Breast epithelium (tissue), 3 donors: ENCODE measurements at regions not wholly inside any gene's neighbourhood (a gene's known extent, or its start where the extent isn't known, plus 50 kb on each side); places are given as distances from the start of the nearest gene placed in this dataset.

Source experiments
- POLR2A ChIP-seq: fragments of 450-650 bp; IDR thresholded peaks from one replicate; pipeline ENCODE4 v1.6.1; 2016; ENCODE audit warnings: antibody characterized with exemption, mild to moderate bottlenecking, moderate library complexity
- POLR2AphosphoS5 ChIP-seq, 3 donors: sonication (generic); formaldehyde crosslinking; IDR thresholded peaks; one replicate each; pipeline ENCODE4 v1.6.1; 2017; ENCODE audit warnings: antibody characterized with exemption in 3 of 3
- TF ChIP-seq, protein P1 (sequence below), 3 donors: fragments of 450-650 bp; IDR thresholded peaks; one replicate each; pipeline ENCODE4 v1.5.1; 2016 to 2017; ENCODE audit warnings: antibody characterized with exemption in 3 of 3, mild to moderate bottlenecking in 3 of 3, moderate library complexity in 3 of 3

DNA sequence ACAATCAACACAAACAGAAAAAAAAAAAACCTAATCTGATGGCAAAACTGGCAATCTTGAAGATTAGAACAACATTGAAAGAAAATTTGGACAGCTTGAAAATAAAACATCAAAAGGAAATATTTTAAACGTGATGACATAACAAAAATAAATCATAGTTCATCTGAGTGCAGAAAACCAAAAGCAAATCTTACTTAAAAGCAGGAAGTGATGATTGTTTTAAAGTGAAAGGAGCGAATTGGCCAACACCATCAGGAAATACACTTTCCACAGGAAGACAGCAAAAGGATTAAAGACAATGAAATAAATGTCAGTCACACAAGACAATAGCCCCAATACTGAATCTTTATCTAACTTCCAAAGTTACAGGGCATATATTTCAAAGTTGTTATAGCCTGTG lies 696.5 kb upstream of the CHORDC1 start:
- TF ChIP-seq, protein P1, sequence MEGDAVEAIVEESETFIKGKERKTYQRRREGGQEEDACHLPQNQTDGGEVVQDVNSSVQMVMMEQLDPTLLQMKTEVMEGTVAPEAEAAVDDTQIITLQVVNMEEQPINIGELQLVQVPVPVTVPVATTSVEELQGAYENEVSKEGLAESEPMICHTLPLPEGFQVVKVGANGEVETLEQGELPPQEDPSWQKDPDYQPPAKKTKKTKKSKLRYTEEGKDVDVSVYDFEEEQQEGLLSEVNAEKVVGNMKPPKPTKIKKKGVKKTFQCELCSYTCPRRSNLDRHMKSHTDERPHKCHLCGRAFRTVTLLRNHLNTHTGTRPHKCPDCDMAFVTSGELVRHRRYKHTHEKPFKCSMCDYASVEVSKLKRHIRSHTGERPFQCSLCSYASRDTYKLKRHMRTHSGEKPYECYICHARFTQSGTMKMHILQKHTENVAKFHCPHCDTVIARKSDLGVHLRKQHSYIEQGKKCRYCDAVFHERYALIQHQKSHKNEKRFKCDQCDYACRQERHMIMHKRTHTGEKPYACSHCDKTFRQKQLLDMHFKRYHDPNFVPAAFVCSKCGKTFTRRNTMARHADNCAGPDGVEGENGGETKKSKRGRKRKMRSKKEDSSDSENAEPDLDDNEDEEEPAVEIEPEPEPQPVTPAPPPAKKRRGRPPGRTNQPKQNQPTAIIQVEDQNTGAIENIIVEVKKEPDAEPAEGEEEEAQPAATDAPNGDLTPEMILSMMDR (IDR thresholded peaks at IDR 0.05): no peak
- TF ChIP-seq POLR2A (no peak), POLR2AphosphoS5 (IDR thresholded peaks at IDR 0.05) (no peak)
